HG03135 (cell line): ENCODE measurements at regions not wholly inside any gene's neighbourhood (a gene's known extent, or its start where the extent isn't known, plus 50 kb on each side); places are given as distances from the start of the nearest gene placed in this dataset.

Source experiments
- ATAC-seq: cut with Tn5 transposase; IDR thresholded peaks from one replicate; pipeline ENCODE4 v1.9.1; 2021; ENCODE audit warnings: mild to moderate bottlenecking, moderate library complexity; ENCODE audit not compliant: unreplicated experiment

- ATAC-seq = no peak
These were observed 250.4 kb upstream of the SORL1-AS1 start for GRCh38 chr11:121703201-121703600.

DNA sequence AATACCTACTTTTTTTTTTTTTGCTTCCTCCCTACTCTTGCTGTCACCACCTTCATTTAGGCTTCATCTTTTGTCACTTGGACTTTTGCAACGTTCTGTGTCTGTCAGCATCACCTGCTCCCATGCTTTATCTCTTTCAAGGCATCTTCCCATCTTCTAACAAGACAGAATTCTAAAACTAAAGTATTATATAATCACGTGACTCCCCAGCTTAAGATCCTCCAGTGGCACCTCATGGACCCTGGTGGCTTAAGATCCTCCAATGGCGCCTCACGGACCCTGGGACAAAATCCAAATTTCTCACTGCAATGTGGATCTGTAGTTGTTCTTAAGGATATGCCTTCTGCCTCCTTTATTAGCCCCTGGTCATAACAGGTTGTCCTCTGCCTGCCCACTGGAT is 248.2 kb upstream of the SORL1-AS1 start:
- ATAC-seq = no peak

DNA sequence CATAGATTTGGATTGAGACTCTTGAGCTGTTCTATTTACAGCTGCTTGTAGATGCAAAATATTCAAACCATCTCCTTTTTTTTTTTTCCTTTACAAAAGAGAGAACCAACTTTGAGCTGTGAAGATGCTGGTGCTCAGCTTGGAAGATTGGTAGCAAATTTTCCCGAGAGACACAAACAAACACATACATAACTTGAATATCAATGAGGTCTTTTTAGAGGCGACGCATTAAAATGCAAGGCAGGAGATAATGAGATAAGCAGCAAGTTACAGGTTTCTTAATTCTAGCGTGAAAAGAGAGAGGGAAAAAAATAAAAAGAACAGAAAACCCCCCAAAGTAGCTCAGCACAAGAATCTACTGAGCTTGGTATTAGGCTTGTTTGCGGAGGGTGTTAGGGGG is 247.0 kb upstream of the SORL1-AS1 start:
- no peak for ATAC-seq

DNA sequence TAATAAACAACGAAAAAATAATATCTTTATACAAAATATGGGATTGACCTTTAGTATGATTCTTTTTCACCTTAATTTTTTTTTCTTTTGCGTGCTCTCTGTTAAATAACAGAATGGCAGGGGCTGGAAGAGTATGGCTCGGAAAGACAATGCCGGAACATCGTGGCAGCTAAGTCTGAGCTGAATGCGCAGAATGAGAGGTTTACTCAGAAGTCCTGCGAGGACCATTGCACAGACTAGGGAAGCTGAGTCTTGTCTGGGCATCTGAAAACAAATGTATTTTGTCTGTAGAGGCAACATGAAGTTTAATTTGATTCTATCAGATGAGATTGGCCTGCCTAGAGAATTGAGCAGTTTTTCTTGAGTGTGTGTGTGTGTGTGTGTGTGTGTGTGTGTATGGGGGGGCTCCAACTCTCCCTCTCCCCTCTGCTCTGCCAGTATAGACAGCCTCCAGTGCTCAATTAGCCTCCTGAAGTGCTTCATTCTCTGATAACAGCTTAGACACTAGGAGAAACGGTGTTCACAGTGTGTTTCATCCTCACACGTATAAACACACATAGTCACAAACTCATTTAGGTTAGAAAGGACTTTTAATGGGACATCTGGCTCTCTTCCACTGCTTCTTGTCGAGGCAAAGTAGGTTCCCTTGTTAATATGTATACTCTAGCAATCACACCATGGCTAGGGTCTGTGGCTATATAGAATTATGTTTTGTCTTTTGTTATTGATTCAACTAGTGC is 244.3 kb upstream of the SORL1-AS1 start:
- ATAC-seq = no peak

DNA sequence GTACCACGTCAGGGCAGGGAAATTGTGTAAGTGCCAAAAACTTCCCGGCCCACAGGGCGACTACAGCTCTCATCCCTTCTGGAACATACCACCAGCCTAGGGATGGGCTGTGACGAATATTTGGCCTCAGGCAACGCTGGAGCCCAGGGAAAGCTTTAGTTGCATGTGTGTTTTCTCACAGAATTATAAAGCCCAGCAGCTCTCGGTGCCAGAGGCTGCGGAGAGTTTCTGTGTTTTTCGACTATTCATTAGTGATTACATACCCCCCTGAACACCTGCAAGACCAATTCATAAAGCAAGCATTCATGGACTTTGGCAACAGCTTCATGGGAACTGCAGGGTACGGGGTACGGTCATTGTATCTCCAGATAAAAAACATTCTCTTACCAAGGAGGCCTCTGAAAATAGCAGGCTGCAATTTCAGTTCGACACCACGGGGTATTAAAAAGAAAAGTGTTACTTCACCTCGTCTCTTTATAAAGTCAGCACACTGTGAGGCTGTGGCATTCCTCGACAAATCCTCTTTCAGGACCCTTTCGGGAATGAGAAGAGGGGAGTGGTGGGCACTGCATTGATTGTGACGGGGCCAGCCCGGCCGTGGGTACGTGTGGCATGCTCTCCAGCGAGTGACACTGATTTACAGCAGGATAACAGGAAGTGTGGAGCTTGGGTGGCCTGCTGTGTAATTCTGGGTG is 243.6 kb upstream of the SORL1-AS1 start:
- ATAC-seq = no peak

DNA sequence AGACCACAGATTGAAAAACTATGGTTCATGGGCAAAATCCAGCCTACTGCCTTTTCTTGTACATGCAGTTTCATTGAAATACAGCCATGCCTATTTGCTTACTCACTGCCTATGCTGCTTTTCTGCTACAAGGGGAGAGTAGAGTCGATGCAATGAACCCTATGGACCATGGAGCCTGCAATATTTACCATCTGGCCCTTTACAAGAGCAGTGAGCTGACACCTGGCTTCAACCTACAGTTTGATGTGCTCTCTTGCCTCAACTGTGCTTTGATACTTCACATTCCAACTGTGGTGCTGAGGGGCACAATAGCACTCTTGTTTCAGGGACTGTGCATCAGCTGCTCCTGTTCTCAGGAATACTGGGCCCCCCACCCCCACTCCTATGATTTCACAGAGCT is 239.5 kb upstream of the SORL1-AS1 start:
- ATAC-seq = no peak

DNA sequence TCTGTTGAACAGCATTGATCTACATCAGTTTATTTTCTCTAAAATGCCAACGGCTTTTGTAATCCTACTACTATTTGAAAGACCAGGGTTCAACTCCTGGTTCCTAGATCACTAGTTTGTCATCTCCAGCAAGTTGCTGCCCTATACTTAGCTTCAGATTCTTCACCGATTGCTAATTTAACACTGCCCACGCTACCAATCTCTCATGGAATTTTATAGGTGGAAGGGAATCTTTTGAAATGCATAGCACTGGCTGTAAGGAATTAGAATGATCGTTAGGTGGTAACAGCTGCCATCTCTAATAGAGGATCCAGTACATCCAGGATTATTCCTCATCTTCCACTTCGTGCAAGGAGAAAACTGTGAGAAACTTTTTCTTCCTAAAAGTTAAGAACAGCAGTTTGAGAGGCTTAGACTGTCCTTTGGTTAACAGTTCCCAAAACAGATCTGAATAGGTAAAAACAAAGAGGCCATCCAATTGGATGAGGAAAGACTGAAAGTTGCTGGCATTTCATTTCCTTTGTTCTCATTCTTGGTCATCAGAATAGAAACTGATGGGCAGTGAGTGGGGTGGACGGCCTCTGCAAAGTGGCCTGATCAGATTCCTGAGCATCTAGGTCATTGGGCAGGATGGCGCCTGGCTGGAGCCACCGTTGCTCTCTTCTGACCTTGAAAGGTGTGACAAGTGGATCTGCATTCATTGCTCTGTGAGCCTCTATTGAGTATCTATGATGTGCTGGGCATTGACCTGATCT is 236.3 kb upstream of the SORL1-AS1 start:
- no peak for ATAC-seq

- no peak for ATAC-seq
These were observed 235.3 kb upstream of the SORL1-AS1 start for GRCh38 chr11:121688055-121688491.

GRCh38 chr11:121683791-121684190 is 231.0 kb upstream of the SORL1-AS1 start:
- ATAC-seq = no peak
